ENCODE measurements at regions not wholly inside any gene's neighbourhood (a gene's known extent, or its start where the extent isn't known, plus 50 kb on each side); places are given as distances from the start of the nearest gene placed in this dataset.

DNA sequence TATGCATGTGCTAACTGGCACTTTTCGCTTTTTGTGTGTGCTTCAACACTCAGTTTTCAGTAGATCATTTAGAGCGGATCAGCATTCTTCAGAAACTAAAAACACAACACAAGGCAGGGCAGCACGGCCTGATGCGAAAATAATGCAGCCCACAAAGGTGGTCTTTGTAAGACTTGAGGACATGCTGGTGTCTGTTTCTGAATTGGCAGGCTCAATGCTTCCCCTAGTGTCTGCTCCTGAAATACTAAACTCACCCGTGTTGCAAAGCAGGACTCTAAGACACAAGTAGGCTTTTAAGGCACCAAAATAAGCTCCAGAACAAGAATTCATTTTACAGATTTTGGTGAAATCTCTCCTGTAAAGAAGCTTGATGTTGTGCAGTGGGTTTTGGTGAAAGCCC is 676.5 kb downstream of the TENT5A start:
- TF ChIP-seq, protein P1, sequence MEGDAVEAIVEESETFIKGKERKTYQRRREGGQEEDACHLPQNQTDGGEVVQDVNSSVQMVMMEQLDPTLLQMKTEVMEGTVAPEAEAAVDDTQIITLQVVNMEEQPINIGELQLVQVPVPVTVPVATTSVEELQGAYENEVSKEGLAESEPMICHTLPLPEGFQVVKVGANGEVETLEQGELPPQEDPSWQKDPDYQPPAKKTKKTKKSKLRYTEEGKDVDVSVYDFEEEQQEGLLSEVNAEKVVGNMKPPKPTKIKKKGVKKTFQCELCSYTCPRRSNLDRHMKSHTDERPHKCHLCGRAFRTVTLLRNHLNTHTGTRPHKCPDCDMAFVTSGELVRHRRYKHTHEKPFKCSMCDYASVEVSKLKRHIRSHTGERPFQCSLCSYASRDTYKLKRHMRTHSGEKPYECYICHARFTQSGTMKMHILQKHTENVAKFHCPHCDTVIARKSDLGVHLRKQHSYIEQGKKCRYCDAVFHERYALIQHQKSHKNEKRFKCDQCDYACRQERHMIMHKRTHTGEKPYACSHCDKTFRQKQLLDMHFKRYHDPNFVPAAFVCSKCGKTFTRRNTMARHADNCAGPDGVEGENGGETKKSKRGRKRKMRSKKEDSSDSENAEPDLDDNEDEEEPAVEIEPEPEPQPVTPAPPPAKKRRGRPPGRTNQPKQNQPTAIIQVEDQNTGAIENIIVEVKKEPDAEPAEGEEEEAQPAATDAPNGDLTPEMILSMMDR (IDR thresholded peaks at IDR 0.05; ENCODE audit: insufficient read depth, low read depth, low read length, missing control alignments): peak; percentile 29
- H3K4me3 ChIP-seq (ENCODE audit: low read depth, low read length): no peak overlapping the region
- peak; percentile 3 for DNase-seq (ENCODE audit: low read depth)

DNA sequence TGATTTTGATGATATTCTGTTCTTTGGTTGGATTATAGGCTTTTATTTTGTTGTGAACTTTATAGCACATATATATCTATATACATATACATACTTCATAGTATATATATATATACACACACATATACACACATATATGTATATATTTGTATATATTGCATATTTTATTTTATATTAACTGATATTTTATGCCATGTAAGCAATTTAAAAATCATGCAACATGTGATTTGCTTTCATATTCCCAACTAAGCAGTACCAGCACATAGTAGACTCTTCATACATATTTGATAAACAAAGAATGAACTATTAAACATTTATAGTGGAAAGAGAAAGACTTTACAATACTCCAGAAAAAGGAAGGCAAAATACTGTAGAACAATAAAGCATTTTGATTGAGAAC is 679.2 kb downstream of the TENT5A start:
- no peak overlapping the region for H3K4me3 ChIP-seq (ENCODE audit: low read depth, low read length)
- no peak for DNase-seq (ENCODE audit: low read depth)
- TF ChIP-seq, protein P1 (IDR thresholded peaks at IDR 0.05; ENCODE audit: insufficient read depth, low read depth, low read length, missing control alignments): no peak

DNA sequence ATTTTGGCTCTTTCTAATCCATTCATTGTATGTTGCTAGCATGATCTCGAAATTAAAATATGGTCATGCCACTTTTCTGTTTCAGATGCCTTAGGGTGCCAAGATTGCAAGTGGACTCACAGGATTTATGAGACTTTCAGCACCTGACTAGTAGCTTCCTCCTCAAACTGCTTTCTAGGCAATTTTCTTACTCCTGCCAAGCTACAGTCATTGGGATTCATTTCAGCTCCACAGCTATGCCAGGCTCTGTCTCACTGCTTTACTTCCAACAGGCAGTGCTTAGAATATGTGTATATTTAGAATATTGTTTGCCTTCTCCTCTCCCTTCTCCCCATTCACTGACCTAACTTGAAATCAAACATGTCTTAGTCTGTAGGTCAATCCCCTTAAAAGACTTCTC is 681.4 kb downstream of the TENT5A start:
- TF ChIP-seq, protein P1 (IDR thresholded peaks at IDR 0.05; ENCODE audit: insufficient read depth, low read depth, low read length, missing control alignments): no peak
- no peak overlapping the region for H3K4me3 ChIP-seq (ENCODE audit: low read depth, low read length)
- no peak for DNase-seq (ENCODE audit: low read depth)

DNA sequence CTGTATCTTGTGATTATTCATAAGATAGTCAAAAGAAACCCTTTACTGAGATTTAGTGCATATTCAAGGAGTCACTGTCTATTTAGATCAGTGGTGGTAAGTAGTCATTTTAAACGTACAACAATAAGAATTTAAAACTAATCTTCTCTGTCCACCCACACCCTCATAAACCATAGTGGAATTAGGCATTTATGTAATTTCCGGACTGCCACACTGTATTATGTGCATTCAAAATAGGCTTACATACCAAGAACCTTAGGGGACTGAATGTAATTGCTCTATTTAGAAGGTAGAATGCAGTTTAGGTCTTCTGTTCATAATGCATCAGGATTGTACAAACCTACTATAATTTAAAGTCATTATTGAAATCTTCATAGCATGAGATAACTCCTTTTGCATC is 685.4 kb downstream of the TENT5A start:
- H3K4me3 ChIP-seq (ENCODE audit: low read depth, low read length): no peak overlapping the region
- no peak for DNase-seq (ENCODE audit: low read depth)
- TF ChIP-seq, protein P1 (IDR thresholded peaks at IDR 0.05; ENCODE audit: insufficient read depth, low read depth, low read length, missing control alignments): no peak

DNA sequence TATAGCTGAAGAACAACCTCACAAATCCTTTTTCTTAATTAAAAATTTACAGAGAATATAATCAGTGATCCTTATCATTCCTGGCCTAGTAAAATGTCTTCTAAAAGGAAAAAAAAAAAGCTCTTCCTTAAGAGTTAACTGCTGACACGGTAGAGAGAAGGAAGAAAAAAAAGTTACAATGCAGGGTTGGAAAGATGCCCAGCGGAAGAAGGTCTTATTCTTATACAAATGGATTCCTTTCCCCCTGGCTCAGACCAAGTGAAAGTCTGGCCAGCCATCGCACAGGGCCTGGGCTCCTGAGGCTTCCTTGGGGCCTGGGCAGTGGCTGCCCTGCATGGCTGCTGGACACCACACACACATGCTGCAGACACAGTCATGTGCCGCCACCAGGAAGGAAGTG is 688.6 kb downstream of the TENT5A start:
- TF ChIP-seq, protein P1 (IDR thresholded peaks at IDR 0.05; ENCODE audit: insufficient read depth, low read depth, low read length, missing control alignments): no peak
- no peak for DNase-seq (ENCODE audit: low read depth)
- H3K4me3 ChIP-seq (ENCODE audit: low read depth, low read length): no peak overlapping the region

DNA sequence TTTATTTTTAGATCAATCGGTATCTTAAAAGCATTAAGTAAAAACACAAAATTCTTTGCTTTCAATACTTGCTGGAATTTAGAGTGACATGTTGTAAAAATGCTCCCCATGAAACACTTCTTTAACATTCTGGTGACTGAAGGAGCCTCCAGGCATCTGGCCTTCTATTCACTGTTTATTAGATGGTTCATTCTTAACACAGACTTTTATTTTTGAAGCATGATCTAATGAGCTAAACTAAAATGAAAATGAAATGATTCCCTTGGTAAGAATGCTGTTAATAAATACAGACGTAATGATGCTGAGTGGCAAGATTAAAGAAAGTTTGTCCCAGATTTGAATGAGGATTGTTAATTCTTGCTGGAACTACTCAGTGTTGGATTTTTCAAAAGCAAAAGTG is 698.4 kb downstream of the TENT5A start:
- no peak for DNase-seq (ENCODE audit: low read depth)
- H3K4me3 ChIP-seq (ENCODE audit: low read depth, low read length): no peak overlapping the region
- TF ChIP-seq, protein P1 (IDR thresholded peaks at IDR 0.05; ENCODE audit: insufficient read depth, low read depth, low read length, missing control alignments): no peak

DNA sequence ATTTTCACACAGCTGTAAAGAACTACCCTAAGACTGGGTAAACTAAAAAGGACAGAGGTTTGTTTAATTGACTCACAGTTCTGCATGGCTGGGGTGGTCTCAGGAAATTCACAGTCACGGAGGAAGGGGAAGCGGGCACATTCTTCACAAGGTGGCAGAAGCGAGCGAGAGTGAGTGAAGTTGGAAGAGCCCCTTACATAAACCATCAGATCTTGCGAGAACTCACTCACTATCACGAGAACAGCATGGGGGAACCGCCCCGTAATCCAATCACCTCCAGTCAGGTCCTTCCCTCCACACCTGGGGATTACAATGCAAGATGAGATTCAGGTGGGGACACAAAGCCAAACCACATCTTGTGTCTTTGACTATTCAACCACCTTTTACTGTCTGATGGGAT is 700.5 kb downstream of the TENT5A start:
- no peak for DNase-seq (ENCODE audit: low read depth)
- no peak overlapping the region for H3K4me3 ChIP-seq (ENCODE audit: low read depth, low read length)
- TF ChIP-seq, protein P1 (IDR thresholded peaks at IDR 0.05; ENCODE audit: insufficient read depth, low read depth, low read length, missing control alignments): no peak
